Keratinocyte (primary cell): ENCODE measurements at regions not wholly inside any gene's neighbourhood (a gene's known extent, or its start where the extent isn't known, plus 50 kb on each side); places are given as distances from the start of the nearest gene placed in this dataset.

ENCODE experiments used
- DNase-seq: peaks from one replicate; pipeline ENCODE4 v3.0.0-alpha.2; 2011; ENCODE audit warnings: low read depth, missing footprints, low spot score
- FAIRE-seq: peaks from 2 replicates; lab custom pipeline; 2011; peaks lifted over from hg19 to GRCh38; lab: Jason Lieb, UNC
- H2AFZ ChIP-seq: 2 replicates; pipeline ENCODE4 v1.6.0; 2012; ENCODE audit warnings: low read length, control low read depth, inconsistent platforms; ENCODE audit not compliant: control insufficient read depth
- H3K27ac ChIP-seq: 2 replicates; pipeline ENCODE4 v1.5.1; 2011; ENCODE audit warnings: low read length; ENCODE audit not compliant: control insufficient read depth, insufficient read depth
- H3K27me3 ChIP-seq: 3 replicates; pipeline ENCODE4 v1.6.0; 2011; ENCODE audit warnings: low read length; ENCODE audit not compliant: control insufficient read depth, insufficient read depth; ENCODE audit errors: extremely low read depth
- H3K36me3 ChIP-seq, 2 experiments: 2 replicates in 1 of 2; 3 replicates in 1 of 2; pipeline ENCODE4 v1.5.1; 2011; ENCODE audit warnings: low read length in 2 of 2, mild to moderate bottlenecking in 1 of 2; ENCODE audit not compliant: control insufficient read depth in 2 of 2, insufficient read depth in 2 of 2; ENCODE audit errors: extremely low read depth in 1 of 2
- H3K4me1 ChIP-seq: 3 replicates; pipeline ENCODE4 v1.5.1; 2011; ENCODE audit warnings: low read length; ENCODE audit not compliant: control insufficient read depth, insufficient read depth; ENCODE audit errors: extremely low read depth
- H3K4me2 ChIP-seq: 3 replicates; pipeline ENCODE4 v1.6.0; 2011; ENCODE audit warnings: low read depth, low read length; ENCODE audit not compliant: control insufficient read depth, insufficient read depth; ENCODE audit errors: extremely low read depth
- H3K4me3 ChIP-seq, 3 experiments: fragments of 200-600 bp in 1 of 3; sonication (generic) in 1 of 3; 2 replicates in 2 of 3; 3 replicates in 1 of 3; pipeline ENCODE4 v1.5.1; 2011 to 2016; ENCODE audit warnings: low read length in 3 of 3, mild to moderate bottlenecking in 3 of 3, control low read depth in 2 of 3, inconsistent platforms in 1 of 3, low read depth in 1 of 3, mixed read lengths in 1 of 3, mixed run types in 1 of 3, moderate library complexity in 1 of 3; ENCODE audit not compliant: control insufficient read depth in 2 of 3, insufficient read depth in 2 of 3; ENCODE audit errors: extremely low read depth in 1 of 3
- H3K79me2 ChIP-seq: 2 replicates; pipeline ENCODE4 v1.6.0; 2012; ENCODE audit warnings: low read length; ENCODE audit not compliant: control insufficient read depth, insufficient read depth
- H3K9ac ChIP-seq: 3 replicates; pipeline ENCODE4 v1.6.0; 2011; ENCODE audit warnings: low read length; ENCODE audit not compliant: control insufficient read depth, insufficient read depth; ENCODE audit errors: extremely low read depth
- H3K9me1 ChIP-seq: 3 replicates; pipeline ENCODE4 v1.6.0; 2011; ENCODE audit warnings: low read length; ENCODE audit not compliant: control insufficient read depth, insufficient read depth; ENCODE audit errors: extremely low read depth
- H3K9me3 ChIP-seq: 2 replicates; pipeline ENCODE4 v1.5.1; 2012; ENCODE audit warnings: low read depth, low read length; ENCODE audit not compliant: control insufficient read depth
- H4K20me1 ChIP-seq: 3 replicates; pipeline ENCODE4 v1.6.0; 2011; ENCODE audit warnings: low read length; ENCODE audit not compliant: control insufficient read depth, insufficient read depth; ENCODE audit errors: extremely low read depth
- EZH2 ChIP-seq: IDR thresholded peaks from one replicate; pipeline ENCODE4 v1.6.1; 2012; ENCODE audit warnings: inconsistent platforms, mild to moderate bottlenecking, low read length, moderate library complexity
- dilution Hi-C: fragments of 300-500 bp; cut with MboI; formaldehyde crosslinking; loops from one replicate; pipeline ENCODE4 v1.7.0; 2020; ENCODE audit warnings: low sequenced_read_pairs; ENCODE audit not compliant: extremely low pct_ligation_motif_present
- TF ChIP-seq, protein P1 (sequence below), 3 experiments: IDR thresholded peaks in 1 of 3; conservative IDR thresholded peaks in 1 of 3; optimal IDR thresholded peaks in 1 of 3; 2 replicates in 2 of 3; 3 replicates in 1 of 3; pipeline versions ENCODE3 to v1.5.1; 2011; ENCODE audit warnings: low read length in 3 of 3, mild to moderate bottlenecking in 3 of 3, moderate library complexity in 2 of 3, control low read depth in 1 of 3, inconsistent platforms in 1 of 3; ENCODE audit not compliant: insufficient read depth in 2 of 3; ENCODE audit errors: extremely low read depth in 1 of 3

DNA sequence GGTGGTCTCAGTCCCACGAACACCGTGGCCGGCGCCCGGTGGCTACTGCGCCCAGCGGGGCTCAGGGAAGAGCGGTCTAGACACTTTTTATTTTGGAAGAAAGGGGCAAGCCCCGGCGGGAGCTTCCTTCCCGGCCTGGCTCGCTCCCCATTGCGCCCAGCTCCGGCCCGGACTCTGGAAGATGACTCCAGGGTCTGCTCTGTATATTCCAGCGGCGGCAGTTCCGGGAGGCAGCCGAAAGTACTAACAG lies 225.1 kb upstream of the CRY1 start:
- no peak for FAIRE-seq
- Histone ChIP-seq H4K20me1 (no peaks in the 10 kb centered on the region), H3K27me3 (peaks cover 5% of the 10 kb centered on the region), H3K9me1 (no peaks in the 10 kb centered on the region), H3K27ac (peak overlapping the region; percentile 40), H2AFZ (peak overlapping the region; percentile 66), H3K79me2 (peaks cover 2% of the 10 kb centered on the region), H3K4me3 (peak overlapping the region; percentile 56 to 84 (median 77)), H3K36me3 (no peaks in the 10 kb centered on the region), H3K9ac (peak overlapping the region; percentile 81), H3K4me2 (peak overlapping the region; percentile 91), H3K9me3 (no peaks in the 10 kb centered on the region), H3K4me1 (peaks cover 13% of the 10 kb centered on the region)
- no peak for DNase-seq
- TF ChIP-seq, protein P1, sequence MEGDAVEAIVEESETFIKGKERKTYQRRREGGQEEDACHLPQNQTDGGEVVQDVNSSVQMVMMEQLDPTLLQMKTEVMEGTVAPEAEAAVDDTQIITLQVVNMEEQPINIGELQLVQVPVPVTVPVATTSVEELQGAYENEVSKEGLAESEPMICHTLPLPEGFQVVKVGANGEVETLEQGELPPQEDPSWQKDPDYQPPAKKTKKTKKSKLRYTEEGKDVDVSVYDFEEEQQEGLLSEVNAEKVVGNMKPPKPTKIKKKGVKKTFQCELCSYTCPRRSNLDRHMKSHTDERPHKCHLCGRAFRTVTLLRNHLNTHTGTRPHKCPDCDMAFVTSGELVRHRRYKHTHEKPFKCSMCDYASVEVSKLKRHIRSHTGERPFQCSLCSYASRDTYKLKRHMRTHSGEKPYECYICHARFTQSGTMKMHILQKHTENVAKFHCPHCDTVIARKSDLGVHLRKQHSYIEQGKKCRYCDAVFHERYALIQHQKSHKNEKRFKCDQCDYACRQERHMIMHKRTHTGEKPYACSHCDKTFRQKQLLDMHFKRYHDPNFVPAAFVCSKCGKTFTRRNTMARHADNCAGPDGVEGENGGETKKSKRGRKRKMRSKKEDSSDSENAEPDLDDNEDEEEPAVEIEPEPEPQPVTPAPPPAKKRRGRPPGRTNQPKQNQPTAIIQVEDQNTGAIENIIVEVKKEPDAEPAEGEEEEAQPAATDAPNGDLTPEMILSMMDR (optimal IDR thresholded peaks at IDR 0.05 in 1 of 3, IDR thresholded peaks at IDR 0.05 in 1 of 3, conservative IDR thresholded peaks at IDR 0.05 in 1 of 3; ENCODE audit: extremely low read depth in 1 of 3, insufficient read depth in 2 of 3, low read length in 3 of 3), result no peak
- TF ChIP-seq EZH2, result no peak
- dilution Hi-C loops, result no loop called here

DNA sequence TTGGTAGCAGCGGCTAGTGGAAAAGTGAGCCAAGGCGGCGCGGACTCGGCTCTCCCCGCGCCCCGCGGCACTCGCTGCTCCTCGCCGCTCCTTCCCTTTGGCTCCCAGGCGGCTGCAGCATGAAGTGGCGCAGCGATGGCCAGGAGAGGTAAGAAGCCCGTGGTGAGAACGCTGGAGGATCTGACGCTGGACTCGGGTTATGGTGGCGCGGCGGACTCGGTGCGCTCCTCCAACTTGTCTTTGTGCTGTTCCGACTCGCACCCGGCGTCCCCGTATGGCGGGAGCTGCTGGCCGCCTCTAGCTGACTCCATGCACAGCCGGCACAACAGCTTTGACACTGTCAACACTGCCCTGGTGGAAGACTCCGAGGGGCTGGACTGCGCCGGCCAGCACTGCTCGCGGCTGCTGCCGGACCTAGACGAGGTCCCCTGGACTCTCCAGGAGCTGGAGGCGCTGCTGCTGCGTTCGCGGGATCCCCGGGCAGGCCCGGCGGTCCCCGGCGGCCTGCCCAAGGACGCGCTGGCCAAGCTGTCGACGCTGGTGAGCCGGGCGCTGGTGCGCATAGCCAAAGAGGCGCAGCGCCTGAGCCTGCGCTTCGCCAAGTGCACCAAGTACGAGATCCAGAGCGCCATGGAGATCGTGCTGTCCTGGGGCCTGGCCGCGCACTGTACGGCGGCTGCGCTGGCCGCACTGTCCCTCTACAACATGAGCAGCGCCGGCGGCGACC lies 225.6 kb upstream of the CRY1 start:
- peak overlapping the region; percentile 40 for H3K27ac ChIP-seq

More for the DNA sequence above, 225.6 kb upstream of the CRY1 start:
- Histone ChIP-seq H3K79me2 (peaks cover 7% of the 10 kb centered on the region), H2AFZ (peak overlapping the region; percentile 66), H4K20me1 (no peaks in the 10 kb centered on the region), H3K27me3 (peaks cover 5% of the 10 kb centered on the region), H3K9me1 (no peaks in the 10 kb centered on the region), H3K9me3 (no peaks in the 10 kb centered on the region), H3K4me2 (peak overlapping the region; percentile 91), H3K36me3 (no peaks in the 10 kb centered on the region), H3K4me3 (peak overlapping the region; percentile 56 to 84 (median 77)), H3K4me1 (peaks cover 13% of the 10 kb centered on the region), H3K9ac (peak overlapping the region; percentile 81)
- TF ChIP-seq, protein P1 (optimal IDR thresholded peaks at IDR 0.05 in 1 of 3, IDR thresholded peaks at IDR 0.05 in 1 of 3, conservative IDR thresholded peaks at IDR 0.05 in 1 of 3; ENCODE audit: extremely low read depth in 1 of 3, insufficient read depth in 2 of 3, low read length in 3 of 3), result peak in 1 of 3 experiments; percentile 0
- no peak for TF ChIP-seq EZH2
- dilution Hi-C loops, result no loop called here
- no peak for FAIRE-seq
- no peak for DNase-seq
